Vagina (tissue), 2 donors: ENCODE measurements at regions not wholly inside any gene's neighbourhood (a gene's known extent, or its start where the extent isn't known, plus 50 kb on each side); places are given as distances from the start of the nearest gene placed in this dataset.
"Not testable (repeated sequence)": the region's sequence is repeated elsewhere in the genome, so short reads cannot be mapped to it uniquely, and the experiment has no call there.

Experiments
- POLR2A ChIP-seq, 2 donors: fragments of 450-650 bp; IDR thresholded peaks; one replicate each; pipeline ENCODE4 v1.6.1; 2017; ENCODE audit warnings: antibody characterized with exemption in 2 of 2, mild to moderate bottlenecking in 2 of 2, moderate library complexity in 2 of 2
- TF ChIP-seq, protein P1 (sequence below), 3 experiments: fragments of 450-650 bp in 2 of 3; fragments of 200-600 bp in 1 of 3; sonication (generic) in 1 of 3; IDR thresholded peaks; one replicate each; pipeline ENCODE4 v1.5.1; 2017 to 2019; ENCODE audit warnings: antibody characterized with exemption in 3 of 3, mild to moderate bottlenecking in 2 of 3, moderate library complexity in 2 of 3

DNA sequence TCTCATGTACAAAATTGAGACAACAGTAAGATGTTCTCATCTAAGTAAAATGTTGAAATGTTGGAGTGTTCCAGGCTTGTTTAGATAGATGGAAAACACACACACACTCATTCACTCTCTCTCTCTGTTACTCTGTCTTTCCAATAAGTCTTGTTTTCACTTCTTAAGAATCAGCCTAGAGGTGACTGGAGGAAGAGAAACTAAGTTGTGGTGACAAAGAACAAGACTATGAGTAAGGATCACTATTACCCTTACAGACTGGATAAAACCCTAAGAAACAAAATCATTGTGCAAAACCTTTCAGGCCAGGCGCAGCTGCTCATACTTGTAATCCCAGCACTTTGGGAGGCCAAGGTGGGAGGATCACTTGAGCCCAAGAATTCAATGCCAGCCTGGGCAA lies 107.5 kb downstream of the FAM72B start:
- TF ChIP-seq POLR2A (IDR thresholded peaks at IDR 0.05) = not testable (repeated sequence)
- TF ChIP-seq, protein P1, sequence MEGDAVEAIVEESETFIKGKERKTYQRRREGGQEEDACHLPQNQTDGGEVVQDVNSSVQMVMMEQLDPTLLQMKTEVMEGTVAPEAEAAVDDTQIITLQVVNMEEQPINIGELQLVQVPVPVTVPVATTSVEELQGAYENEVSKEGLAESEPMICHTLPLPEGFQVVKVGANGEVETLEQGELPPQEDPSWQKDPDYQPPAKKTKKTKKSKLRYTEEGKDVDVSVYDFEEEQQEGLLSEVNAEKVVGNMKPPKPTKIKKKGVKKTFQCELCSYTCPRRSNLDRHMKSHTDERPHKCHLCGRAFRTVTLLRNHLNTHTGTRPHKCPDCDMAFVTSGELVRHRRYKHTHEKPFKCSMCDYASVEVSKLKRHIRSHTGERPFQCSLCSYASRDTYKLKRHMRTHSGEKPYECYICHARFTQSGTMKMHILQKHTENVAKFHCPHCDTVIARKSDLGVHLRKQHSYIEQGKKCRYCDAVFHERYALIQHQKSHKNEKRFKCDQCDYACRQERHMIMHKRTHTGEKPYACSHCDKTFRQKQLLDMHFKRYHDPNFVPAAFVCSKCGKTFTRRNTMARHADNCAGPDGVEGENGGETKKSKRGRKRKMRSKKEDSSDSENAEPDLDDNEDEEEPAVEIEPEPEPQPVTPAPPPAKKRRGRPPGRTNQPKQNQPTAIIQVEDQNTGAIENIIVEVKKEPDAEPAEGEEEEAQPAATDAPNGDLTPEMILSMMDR (IDR thresholded peaks at IDR 0.05) = not testable (repeated sequence)
